ENCODE measurements at regions not wholly inside any gene's neighbourhood (a gene's known extent, or its start where the extent isn't known, plus 50 kb on each side); places are given as distances from the start of the nearest gene placed in this dataset.

DNA sequence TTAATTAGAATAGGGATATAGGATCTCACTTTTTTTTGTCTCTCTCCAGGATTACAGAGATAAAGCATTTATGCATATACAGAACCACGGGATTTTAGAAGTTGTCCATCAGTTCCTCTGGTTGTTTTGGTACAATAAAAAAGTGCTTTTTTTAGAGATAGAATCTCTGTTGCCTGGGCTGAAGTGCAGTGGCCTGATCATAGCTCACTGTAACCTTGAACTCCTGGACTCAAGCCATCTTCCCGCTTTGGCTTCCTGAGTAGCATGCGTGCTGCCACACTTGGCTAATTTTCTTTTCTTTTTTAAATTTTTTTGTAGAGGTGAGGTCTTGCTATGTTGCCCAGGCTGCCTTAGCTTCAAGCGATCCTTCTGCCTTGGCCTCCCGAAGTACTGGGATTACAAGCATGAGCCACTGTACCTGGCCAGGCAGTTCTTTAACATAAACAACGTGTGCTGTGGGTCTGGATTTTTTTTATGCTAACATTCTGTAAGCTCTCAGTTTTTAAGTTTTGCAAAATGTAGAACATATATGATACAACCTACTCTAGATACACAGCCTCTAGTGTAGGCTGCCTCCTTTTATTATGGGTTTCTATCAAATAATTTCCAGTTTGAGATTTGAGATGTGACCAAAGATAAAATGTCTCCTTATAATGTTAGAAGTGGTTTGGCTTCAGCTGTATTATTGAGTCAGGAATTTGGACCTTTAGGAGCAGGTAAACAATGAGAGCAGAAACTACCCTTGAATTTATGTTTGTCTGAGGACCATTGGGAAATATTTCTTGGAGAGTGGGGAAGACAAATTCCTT lies 57.4 kb upstream of the ULK4 start:
- Mint-ChIP-seq H3K27me3 (ENCODE audit: low read depth) (no peaks in the 10 kb centered on the region), H3K4me1 (ENCODE audit: low read depth) (peaks cover 83% of the 10 kb centered on the region), H3K9me3 (ENCODE audit: low read depth) (no peaks in the 10 kb centered on the region), H3K4me3 (ENCODE audit: unreplicated experiment) (no peak overlapping the region), H3K36me3 (ENCODE audit: low read depth) (no peaks in the 10 kb centered on the region), H3K27ac (ENCODE audit: unreplicated experiment) (peak overlapping the region; percentile 39)
- TF ChIP-seq, protein P1, sequence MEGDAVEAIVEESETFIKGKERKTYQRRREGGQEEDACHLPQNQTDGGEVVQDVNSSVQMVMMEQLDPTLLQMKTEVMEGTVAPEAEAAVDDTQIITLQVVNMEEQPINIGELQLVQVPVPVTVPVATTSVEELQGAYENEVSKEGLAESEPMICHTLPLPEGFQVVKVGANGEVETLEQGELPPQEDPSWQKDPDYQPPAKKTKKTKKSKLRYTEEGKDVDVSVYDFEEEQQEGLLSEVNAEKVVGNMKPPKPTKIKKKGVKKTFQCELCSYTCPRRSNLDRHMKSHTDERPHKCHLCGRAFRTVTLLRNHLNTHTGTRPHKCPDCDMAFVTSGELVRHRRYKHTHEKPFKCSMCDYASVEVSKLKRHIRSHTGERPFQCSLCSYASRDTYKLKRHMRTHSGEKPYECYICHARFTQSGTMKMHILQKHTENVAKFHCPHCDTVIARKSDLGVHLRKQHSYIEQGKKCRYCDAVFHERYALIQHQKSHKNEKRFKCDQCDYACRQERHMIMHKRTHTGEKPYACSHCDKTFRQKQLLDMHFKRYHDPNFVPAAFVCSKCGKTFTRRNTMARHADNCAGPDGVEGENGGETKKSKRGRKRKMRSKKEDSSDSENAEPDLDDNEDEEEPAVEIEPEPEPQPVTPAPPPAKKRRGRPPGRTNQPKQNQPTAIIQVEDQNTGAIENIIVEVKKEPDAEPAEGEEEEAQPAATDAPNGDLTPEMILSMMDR (IDR thresholded peaks at IDR 0.05), result no peak
- DNase-seq (ENCODE audit: low spot score), result no peak

DNA sequence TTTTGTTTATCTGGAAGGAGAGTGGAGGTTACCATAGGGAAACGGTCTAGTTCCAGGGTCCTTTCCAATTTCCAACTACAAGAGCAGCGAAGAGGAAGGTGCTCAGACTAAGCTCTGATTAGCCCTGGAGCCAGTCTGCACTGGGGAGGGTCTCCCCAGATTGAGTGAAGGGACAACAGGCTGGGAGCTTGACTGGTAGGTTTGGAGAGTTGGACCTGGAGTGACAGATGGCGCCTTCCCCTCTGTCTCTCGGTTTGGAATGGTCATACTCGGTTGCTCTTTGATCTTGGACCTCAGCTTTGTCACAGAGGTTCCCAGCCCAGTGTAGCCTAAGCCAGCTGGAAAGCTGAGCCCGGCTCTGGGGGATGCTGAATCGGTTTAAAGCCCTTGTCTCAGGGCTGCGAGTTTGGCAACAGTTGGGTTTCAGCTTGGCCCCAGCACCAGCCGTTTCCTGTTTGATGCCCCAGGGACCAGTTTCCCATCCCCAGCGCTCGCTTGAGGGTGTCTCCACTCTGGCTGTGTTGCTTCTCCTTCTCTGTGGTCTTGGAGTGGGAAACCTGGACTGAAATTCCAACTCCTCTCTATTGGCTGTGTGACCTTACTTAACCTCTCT lies 53.1 kb upstream of the ULK4 start:
- no peaks in the 10 kb centered on the region for H3K9me3 Mint-ChIP-seq (ENCODE audit: low read depth)
- no peak for DNase-seq (ENCODE audit: low spot score)
- H3K4me1 Mint-ChIP-seq (ENCODE audit: low read depth), result peaks cover 49% of the 10 kb centered on the region
- peak overlapping the region; percentile 77 for H3K27ac Mint-ChIP-seq (ENCODE audit: unreplicated experiment)
- peak overlapping the region; percentile 83 for H3K4me3 Mint-ChIP-seq (ENCODE audit: unreplicated experiment)
- H3K27me3 Mint-ChIP-seq (ENCODE audit: low read depth), result no peaks in the 10 kb centered on the region
- H3K36me3 Mint-ChIP-seq (ENCODE audit: low read depth), result no peaks in the 10 kb centered on the region
- TF ChIP-seq, protein P1 (IDR thresholded peaks at IDR 0.05), result no peak

DNA sequence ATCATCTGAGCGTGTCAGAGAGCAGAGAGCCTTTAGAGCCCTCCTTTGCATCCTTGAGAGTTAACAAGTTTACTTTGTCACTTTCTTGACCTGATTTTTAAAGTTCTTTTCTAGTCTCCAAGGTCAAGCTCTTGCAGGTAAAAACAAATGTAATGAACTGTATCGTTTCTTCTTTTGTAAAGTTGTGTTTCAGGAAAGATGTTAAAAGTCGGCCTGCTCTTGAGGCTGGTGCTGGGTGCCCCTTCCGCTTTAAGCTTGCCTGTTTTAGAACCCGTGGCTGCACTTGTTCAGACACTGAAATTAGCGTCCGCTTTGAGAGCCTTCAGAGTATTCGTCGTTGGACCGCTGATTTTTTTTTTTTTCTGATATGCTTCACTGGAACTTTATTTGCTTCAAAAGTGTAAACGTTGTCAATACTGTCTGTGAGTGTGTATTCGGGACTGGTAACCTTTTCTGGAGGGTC lies 52.6 kb upstream of the ULK4 start:
- Mint-ChIP-seq H3K4me1 (ENCODE audit: low read depth) (peaks cover 44% of the 10 kb centered on the region), H3K27ac (ENCODE audit: unreplicated experiment) (peak overlapping the region; percentile 77), H3K27me3 (ENCODE audit: low read depth) (no peaks in the 10 kb centered on the region), H3K9me3 (ENCODE audit: low read depth) (no peaks in the 10 kb centered on the region), H3K4me3 (ENCODE audit: unreplicated experiment) (peak overlapping the region; percentile 83), H3K36me3 (ENCODE audit: low read depth) (no peaks in the 10 kb centered on the region)
- DNase-seq (ENCODE audit: low spot score), result no peak
- TF ChIP-seq, protein P1 (IDR thresholded peaks at IDR 0.05), result no peak

DNA sequence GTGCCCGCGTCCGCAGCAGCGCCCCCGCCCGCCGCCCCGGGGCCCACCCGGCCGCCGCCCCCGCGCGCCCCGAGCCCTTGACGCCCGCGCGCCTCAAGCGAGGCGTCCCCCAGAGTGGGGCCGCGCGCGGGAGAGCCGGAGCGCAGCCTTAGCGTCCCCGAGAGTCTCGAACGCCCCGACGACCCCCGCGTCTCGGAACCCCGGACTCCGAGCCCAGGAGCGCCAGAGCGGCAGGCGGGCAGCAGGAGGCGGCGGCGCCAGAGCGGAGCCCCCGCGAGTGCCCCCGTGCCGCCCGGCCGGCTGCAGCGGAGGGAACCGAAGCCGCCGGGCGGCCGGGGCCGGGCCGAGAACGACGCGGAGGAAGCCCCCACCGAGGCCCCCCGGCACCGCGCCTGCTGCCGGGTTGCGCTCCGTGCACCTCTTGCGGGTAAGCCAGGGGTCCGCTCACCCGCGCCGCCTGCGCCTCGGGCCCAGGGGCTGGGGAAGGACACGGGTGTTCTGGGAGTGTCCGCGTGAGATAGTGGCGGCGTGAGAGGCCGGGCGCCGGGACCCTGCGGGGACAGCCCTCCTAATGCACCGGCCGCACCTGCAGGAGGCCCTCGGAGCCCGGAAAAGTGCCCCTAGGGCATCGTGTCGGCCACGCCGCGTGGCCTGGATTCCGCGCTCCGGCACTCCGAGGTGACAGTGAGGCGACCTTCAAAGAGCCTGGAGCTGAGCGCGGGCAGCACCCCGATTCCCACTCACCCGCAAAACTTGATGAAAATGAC lies 52.0 kb upstream of the ULK4 start:
- no peaks in the 10 kb centered on the region for H3K27me3 Mint-ChIP-seq (ENCODE audit: low read depth)
- DNase-seq (ENCODE audit: low spot score), result no peak

More for the DNA sequence above, 52.0 kb upstream of the ULK4 start:
- Mint-ChIP-seq H3K4me1 (ENCODE audit: low read depth) (peaks cover 39% of the 10 kb centered on the region), H3K36me3 (ENCODE audit: low read depth) (no peaks in the 10 kb centered on the region), H3K9me3 (ENCODE audit: low read depth) (no peaks in the 10 kb centered on the region), H3K27ac (ENCODE audit: unreplicated experiment) (peak overlapping the region; percentile 77), H3K4me3 (ENCODE audit: unreplicated experiment) (peak overlapping the region; percentile 83)
- TF ChIP-seq, protein P1 (IDR thresholded peaks at IDR 0.05), result peak; percentile 35
